SK-N-SH (cell line): ENCODE measurements at regions not wholly inside any gene's neighbourhood (a gene's known extent, or its start where the extent isn't known, plus 50 kb on each side); places are given as distances from the start of the nearest gene placed in this dataset.

Source experiments
- CTCF ChIA-PET: fragments of 300-600, 350-600 bp; formaldehyde crosslinking; extraction: SDS; loops from one replicate; lab custom pipeline; 2021; lab: Yijun Ruan, JAX
- POLR2A ChIA-PET: fragments of 350-600 bp; sonication (Branson Sonifier 250); formaldehyde crosslinking; extraction: SDS; loops from one replicate; lab custom pipeline; 2020; ENCODE audit warnings: antibody characterized with exemption, inconsistent platforms; lab: Yijun Ruan, JAX
- DNase-seq: peaks from one replicate; pipeline ENCODE4 v3.0.0; 2012
- H2AFZ ChIP-seq: fragments of 200-600 bp; sonication (generic); 2 replicates; pipeline ENCODE4 v1.8.1; 2016; ENCODE audit warnings: antibody characterized with exemption, mild to moderate bottlenecking, low read depth
- H3F3A ChIP-seq: fragments of 200-600 bp; sonication (generic); replicated peaks from 2 replicates; pipeline ENCODE3; 2016; ENCODE audit warnings: antibody characterized with exemption, mild to moderate bottlenecking; ENCODE audit not compliant: insufficient read depth
- H3K27ac ChIP-seq, 2 experiments: fragments of 200-500 bp in 1 of 2; fragments of 200-600 bp in 1 of 2; sonication (Bioruptor generic) in 1 of 2; sonication (generic), shearing (Covaris generic) in 1 of 2; 2 replicates each; pipeline versions ENCODE4 v1.5.1 to v1.6.1; 2014 to 2016; ENCODE audit warnings: low read depth in 2 of 2, inconsistent platforms in 1 of 2, low read length in 1 of 2, mild to moderate bottlenecking in 1 of 2, mixed read lengths in 1 of 2
- H3K27me3 ChIP-seq: fragments of 200-600 bp; sonication (generic), shearing (Covaris generic); 2 replicates; pipeline ENCODE4 v1.6.1; 2016; ENCODE audit warnings: mixed run types; ENCODE audit not compliant: insufficient read depth
- H3K36me3 ChIP-seq, 2 experiments: fragments of 200-500 bp in 1 of 2; fragments of 200-600 bp in 1 of 2; sonication (Bioruptor generic) in 1 of 2; sonication (generic) in 1 of 2; replicated peaks in 1 of 2; 2 replicates each; pipeline versions ENCODE3 to v1.5.1; 2014 to 2016; ENCODE audit warnings: low read length in 1 of 2, mild to moderate bottlenecking in 1 of 2; ENCODE audit not compliant: insufficient read depth in 2 of 2, control insufficient read depth in 1 of 2
- H3K4me1 ChIP-seq, 2 experiments: fragments of 200-500 bp in 1 of 2; fragments of 200-600 bp in 1 of 2; sonication (Bioruptor generic) in 1 of 2; sonication (generic), shearing (Covaris generic) in 1 of 2; 2 replicates each; pipeline versions ENCODE4 v1.5.1 to v1.6.1; 2014 to 2016; ENCODE audit warnings: low read depth in 1 of 2, low read length in 1 of 2, mixed run types in 1 of 2; ENCODE audit not compliant: insufficient read depth in 2 of 2, control insufficient read depth in 1 of 2
- H3K4me2 ChIP-seq: fragments of 200-600 bp; sonication (generic), shearing (Covaris generic); 2 replicates; pipeline ENCODE4 v1.6.1; 2017; ENCODE audit warnings: mixed run types
- H3K4me3 ChIP-seq, 2 experiments: fragments of 200-500 bp in 1 of 2; fragments of 200-600 bp in 1 of 2; sonication (Bioruptor generic) in 1 of 2; sonication (generic), shearing (Covaris generic) in 1 of 2; 2 replicates each; pipeline versions ENCODE4 v1.5.1 to v1.8.1; 2014 to 2016; ENCODE audit warnings: low read depth in 2 of 2, inconsistent platforms in 1 of 2, low read length in 1 of 2, mild to moderate bottlenecking in 1 of 2, mixed read lengths in 1 of 2, moderate library complexity in 1 of 2
- H3K79me2 ChIP-seq: fragments of 200-600 bp; sonication (generic); 2 replicates; pipeline ENCODE4 v1.8.1; 2017; ENCODE audit warnings: mild to moderate bottlenecking; ENCODE audit not compliant: insufficient read depth
- H3K9ac ChIP-seq: fragments of 200-600 bp; sonication (generic); 2 replicates; pipeline ENCODE4 v1.6.1; 2017; ENCODE audit warnings: mixed run types
- H3K9me2 ChIP-seq: fragments of 200-600 bp; sonication (generic); 2 replicates; pipeline ENCODE4 v1.6.1; 2017; ENCODE audit warnings: mixed run types
- H3K9me3 ChIP-seq: fragments of 200-600 bp; sonication (generic); 2 replicates; pipeline ENCODE4 v1.6.1; 2017; ENCODE audit warnings: mixed run types, mild to moderate bottlenecking, moderate library complexity
- H4K20me1 ChIP-seq: fragments of 200-600 bp; sonication (generic); 2 replicates; pipeline ENCODE4 v1.6.1; 2017; ENCODE audit warnings: mild to moderate bottlenecking, mixed run types; ENCODE audit not compliant: insufficient read depth
- FOXJ3 ChIP-seq: sonication (generic); formaldehyde crosslinking; IDR thresholded peaks from 2 replicates; pipeline ENCODE4 v1.5.1; 2020; ENCODE audit warnings: mild to moderate bottlenecking, missing genetic modification reagents
- GABPA ChIP-seq: IDR thresholded peaks from 2 replicates; pipeline ENCODE4 v1.4.0; 2012; ENCODE audit warnings: low read depth, mild to moderate bottlenecking
- JUND ChIP-seq: IDR thresholded peaks from 2 replicates; pipeline ENCODE4 v1.4.0; 2012
- MAX ChIP-seq: IDR thresholded peaks from 2 replicates; pipeline ENCODE4 v1.4.0; 2012; ENCODE audit warnings: low read depth
- MEF2A ChIP-seq: IDR thresholded peaks from 2 replicates; pipeline ENCODE4 v1.4.0; 2012; ENCODE audit warnings: low read depth, borderline replicate concordance
- MXI1 ChIP-seq: IDR thresholded peaks from 2 replicates; pipeline ENCODE4 v1.6.1; 2012; ENCODE audit warnings: mild to moderate bottlenecking, low read depth, low read length, improper control_type of control experiment
- RCOR1 ChIP-seq: fragments of 150-350 bp; IDR thresholded peaks from 2 replicates; pipeline ENCODE4 v1.6.1; 2017; ENCODE audit warnings: antibody characterized with exemption, low read length
- REST ChIP-seq: IDR thresholded peaks from 2 replicates; pipeline ENCODE4 v1.6.1; 2012; ENCODE audit warnings: mild to moderate bottlenecking, low read depth, low read length, moderate library complexity
- SMC3 ChIP-seq: IDR thresholded peaks from 2 replicates; pipeline ENCODE4 v1.6.1; 2012; ENCODE audit warnings: low read depth, low read length, improper control_type of control experiment
- TCF12 ChIP-seq: IDR thresholded peaks from 2 replicates; pipeline ENCODE4 v1.4.0; 2012
- TEAD4 ChIP-seq: IDR thresholded peaks from 2 replicates; pipeline ENCODE4 v1.4.0; 2012; ENCODE audit warnings: mild to moderate bottlenecking, borderline replicate concordance; ENCODE audit not compliant: insufficient read depth
- USF1 ChIP-seq: IDR thresholded peaks from 2 replicates; pipeline ENCODE4 v1.4.0; 2012; ENCODE audit warnings: low read depth, borderline replicate concordance
- YY1 ChIP-seq: IDR thresholded peaks from 2 replicates; pipeline ENCODE4 v1.4.0; 2012; ENCODE audit warnings: low read depth, mild to moderate bottlenecking
- WGBS: methylation state at CpG from one replicate; pipeline ENCODE4 v1.1.6; 2017; ENCODE audit warnings: low lambda C conversion rate; 5-methylcytosine and 5-hydroxymethylcytosine counted together

- WGBS = 14% methylated on average over 4 of the region's 4 CpGs
- H3K79me2 ChIP-seq = no peaks in the 10 kb centered on the region
- no peak overlapping the region for H2AFZ ChIP-seq
- no peak for TF ChIP-seq TCF12
- TF ChIP-seq MAX = no peak
- TF ChIP-seq TEAD4 = no peak
- TF ChIP-seq YY1 = no peak
- TF ChIP-seq RCOR1 = no peak
- TF ChIP-seq SMC3 = no peak
- no peak for TF ChIP-seq REST
- TF ChIP-seq MXI1 = no peak
- TF ChIP-seq USF1 = no peak
- TF ChIP-seq MEF2A = no peak
- no peak overlapping the region for H3K27ac ChIP-seq
- no peaks in the 10 kb centered on the region for H3F3A ChIP-seq
- POLR2A ChIA-PET = interaction anchor here (0.6 kb wide), 1 partner anchor 434 kb away, joined by 3 read pairs; no protein-coding TSS in a partner anchor
- H3K9me3 ChIP-seq = no peaks in the 10 kb centered on the region
- H3K9me2 ChIP-seq = no peaks in the 10 kb centered on the region
- H3K4me1 ChIP-seq = no peaks in the 10 kb centered on the region
- CTCF ChIA-PET = no interaction called here
- H3K4me3 ChIP-seq = no peak overlapping the region
- no peaks in the 10 kb centered on the region for H4K20me1 ChIP-seq
- H3K4me2 ChIP-seq = no peak overlapping the region
- H3K36me3 ChIP-seq = no peaks in the 10 kb centered on the region
- no peaks in the 10 kb centered on the region for H3K27me3 ChIP-seq
- no peak for DNase-seq
- H3K9ac ChIP-seq = no peak overlapping the region
These were observed 276.6 kb upstream of the VLDLR start for GRCh38 chr9:2345013-2345412.

GRCh38 chr9:2346277-2346913 lies 275.2 kb upstream of the VLDLR start:
- no peaks in the 10 kb centered on the region for H3F3A ChIP-seq
- CTCF ChIA-PET = no interaction called here

More at GRCh38 chr9:2346277-2346913, 275.2 kb upstream of the VLDLR start:
- 40% methylated on average over 2 of the region's 2 CpGs for WGBS
- no peaks in the 10 kb centered on the region for H3K9me2 ChIP-seq
- no peak overlapping the region for H3K9ac ChIP-seq
- H3K9me3 ChIP-seq = no peaks in the 10 kb centered on the region; the same call in 1 of the 2 replicates
- H2AFZ ChIP-seq = no peak overlapping the region
- TF ChIP-seq SMC3 (no peak), FOXJ3 (CRISPR knock-in tag) (no peak), MXI1 (no peak), GABPA (no peak), JUND (no peak)
- POLR2A ChIA-PET = no interaction called here
- no peaks in the 10 kb centered on the region for H3K4me1 ChIP-seq
- H3K27me3 ChIP-seq = no peaks in the 10 kb centered on the region
- H3K79me2 ChIP-seq = no peaks in the 10 kb centered on the region
- no peak for DNase-seq
- H3K4me3 ChIP-seq = no peak overlapping the region
- H3K27ac ChIP-seq = no peak overlapping the region
- no peaks in the 10 kb centered on the region for H3K36me3 ChIP-seq
- H4K20me1 ChIP-seq = no peaks in the 10 kb centered on the region
- H3K4me2 ChIP-seq = no peak overlapping the region
